Mesothelial cell of epicardium (in vitro differentiated cells): ENCODE measurements at regions not wholly inside any gene's neighbourhood (a gene's known extent, or its start where the extent isn't known, plus 50 kb on each side); places are given as distances from the start of the nearest gene placed in this dataset.

ENCODE experiments used
- DNase-seq, 2 experiments: peaks; one replicate each; pipeline ENCODE4 v3.0.0; 2021; ENCODE audit warnings: low spot score in 2 of 2; ENCODE audit not compliant: unreplicated experiment in 2 of 2
- H3K27ac Mint-ChIP-seq: 2 replicates; pipeline ENCODE4 v1.8.0; 2021; ENCODE audit warnings: mixed read lengths
- H3K27me3 Mint-ChIP-seq: 2 replicates; pipeline ENCODE4 v1.8.0; 2021; ENCODE audit warnings: low read depth, mixed read lengths
- H3K36me3 Mint-ChIP-seq: 2 replicates; pipeline ENCODE4 v1.8.0; 2021; ENCODE audit warnings: mixed read lengths
- H3K4me1 Mint-ChIP-seq: 2 replicates; pipeline ENCODE4 v1.8.0; 2021; ENCODE audit warnings: mixed read lengths
- H3K4me3 Mint-ChIP-seq: 2 replicates; pipeline ENCODE4 v1.8.0; 2021; ENCODE audit warnings: mild to moderate bottlenecking, moderate library complexity, mixed read lengths
- H3K9me3 Mint-ChIP-seq: 2 replicates; pipeline ENCODE4 v1.8.0; 2021; ENCODE audit warnings: mixed read lengths
- CTCF ChIP-seq: fragments of 200-600 bp; sonication (generic); IDR thresholded peaks from one replicate; pipeline ENCODE4 v1.5.0; 2021; ENCODE audit warnings: antibody characterized with exemption; ENCODE audit not compliant: unreplicated experiment

- Mint-ChIP-seq H3K4me3 (no peak overlapping the region), H3K4me1 (peaks cover 2% of the 10 kb centered on the region), H3K9me3 (peaks cover 18% of the 10 kb centered on the region), H3K27ac (no peak overlapping the region), H3K27me3 (no peaks in the 10 kb centered on the region), H3K36me3 (no peaks in the 10 kb centered on the region)
- TF ChIP-seq CTCF: no peak
- no peak for DNase-seq
Observed at GRCh38 chr2:7748717-7749415, 831.7 kb downstream of the RNF144A start.

DNA sequence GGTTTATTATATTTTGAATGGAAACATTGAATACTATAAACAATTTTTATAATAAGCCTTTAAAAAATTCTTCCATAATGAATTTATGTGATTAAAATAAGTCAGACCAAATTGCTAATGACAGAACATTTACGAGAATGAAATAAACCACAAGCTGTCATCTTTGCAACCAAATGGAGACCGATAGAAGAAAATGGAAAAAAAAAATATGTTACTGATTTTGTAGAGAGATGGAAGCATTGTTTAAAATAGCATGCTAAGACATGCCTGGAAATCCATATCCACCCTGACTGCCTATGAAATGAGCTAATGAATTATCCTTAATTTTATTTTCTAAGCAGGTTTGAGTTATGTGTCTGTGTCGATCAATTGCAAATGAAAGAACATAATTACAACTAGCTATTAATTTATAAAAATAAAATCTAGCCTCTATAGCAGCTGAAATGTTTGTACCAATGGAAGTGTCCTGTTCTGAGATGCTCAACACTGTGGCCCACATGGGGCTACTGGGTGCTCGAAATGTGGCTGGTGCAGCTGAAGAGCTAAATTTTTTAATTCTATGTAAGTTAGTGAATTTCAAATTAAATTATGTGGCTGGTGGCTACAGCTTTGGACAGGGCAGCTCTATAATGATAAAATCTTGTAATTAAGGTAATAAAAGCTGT lies 832.8 kb downstream of the RNF144A start:
- TF ChIP-seq CTCF: no peak
- H3K9me3 Mint-ChIP-seq: peaks cover 26% of the 10 kb centered on the region
- H3K4me3 Mint-ChIP-seq: no peak overlapping the region
- no peak for DNase-seq
- H3K27ac Mint-ChIP-seq: no peak overlapping the region
- H3K27me3 Mint-ChIP-seq: no peaks in the 10 kb centered on the region
- peaks cover 2% of the 10 kb centered on the region for H3K4me1 Mint-ChIP-seq
- no peaks in the 10 kb centered on the region for H3K36me3 Mint-ChIP-seq

DNA sequence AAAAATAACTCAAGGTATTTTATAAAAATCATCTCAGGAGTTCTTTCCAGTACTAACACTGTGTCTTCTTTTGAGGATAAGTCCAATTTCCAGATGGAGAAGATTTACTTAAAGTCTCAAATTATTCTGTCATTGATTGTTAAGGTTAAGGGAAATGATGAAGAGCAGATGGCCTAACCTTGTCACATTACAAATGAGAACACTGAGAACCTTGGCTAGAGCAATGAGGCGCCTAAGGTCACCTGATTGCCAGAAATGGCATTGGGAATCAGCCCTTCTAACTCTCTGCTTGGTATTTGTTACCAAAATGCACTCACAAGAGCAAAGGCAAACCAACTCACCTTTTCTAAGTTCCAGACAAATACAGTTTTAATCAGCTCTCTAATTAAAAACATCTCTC lies 835.1 kb downstream of the RNF144A start:
- no peaks in the 10 kb centered on the region for H3K36me3 Mint-ChIP-seq
- H3K4me3 Mint-ChIP-seq: no peak overlapping the region
- no peak overlapping the region for H3K27ac Mint-ChIP-seq
- H3K27me3 Mint-ChIP-seq: no peaks in the 10 kb centered on the region
- no peak for TF ChIP-seq CTCF
- peaks cover 2% of the 10 kb centered on the region for H3K4me1 Mint-ChIP-seq
- H3K9me3 Mint-ChIP-seq: peaks cover 36% of the 10 kb centered on the region
- DNase-seq: no peak

DNA sequence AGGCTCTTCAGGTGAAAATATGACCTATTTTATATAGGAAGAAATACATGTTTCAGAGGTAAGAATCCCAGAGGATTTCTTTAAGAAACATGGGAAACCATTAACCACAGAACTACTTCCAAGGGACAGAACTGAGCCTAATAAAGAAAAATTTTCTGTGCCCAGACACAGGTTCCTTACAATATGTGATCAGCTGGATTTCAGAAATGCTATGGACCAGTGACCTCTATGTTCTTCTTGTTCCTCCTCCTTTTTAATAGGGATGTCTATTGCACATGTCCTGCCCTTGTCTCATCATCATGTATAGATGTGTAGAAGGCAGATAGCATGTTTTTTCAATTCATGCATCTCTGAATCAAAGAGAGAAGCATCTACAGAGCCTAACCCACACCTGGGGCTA lies 836.6 kb downstream of the RNF144A start:
- Mint-ChIP-seq H3K4me1 (peaks cover 2% of the 10 kb centered on the region), H3K4me3 (no peak overlapping the region), H3K27ac (no peak overlapping the region), H3K36me3 (no peaks in the 10 kb centered on the region), H3K9me3 (peaks cover 48% of the 10 kb centered on the region), H3K27me3 (no peaks in the 10 kb centered on the region)
- no peak for TF ChIP-seq CTCF
- no peak for DNase-seq

GRCh38 chr2:7755879-7756278 lies 838.7 kb downstream of the RNF144A start:
- H3K27me3 Mint-ChIP-seq: no peaks in the 10 kb centered on the region
- no peak overlapping the region for H3K27ac Mint-ChIP-seq
- H3K4me3 Mint-ChIP-seq: no peak overlapping the region
- DNase-seq: no peak
- peaks cover 54% of the 10 kb centered on the region for H3K9me3 Mint-ChIP-seq
- no peaks in the 10 kb centered on the region for H3K4me1 Mint-ChIP-seq
- no peaks in the 10 kb centered on the region for H3K36me3 Mint-ChIP-seq
- no peak for TF ChIP-seq CTCF
